HG02571 (cell line): ENCODE measurements at regions not wholly inside any gene's neighbourhood (a gene's known extent, or its start where the extent isn't known, plus 50 kb on each side); places are given as distances from the start of the nearest gene placed in this dataset.
"Not testable (repeated sequence)": the region's sequence is repeated elsewhere in the genome, so short reads cannot be mapped to it uniquely, and the experiment has no call there.

ENCODE experiments used
- ATAC-seq: cut with Tn5 transposase; IDR thresholded peaks from one replicate; pipeline ENCODE4 v1.9.1; 2021; ENCODE audit warnings: mild to moderate bottlenecking, moderate library complexity; ENCODE audit not compliant: unreplicated experiment

GRCh38 chr2:203629699-203630098, 76.7 kb upstream of the CD28 start:
- ATAC-seq: no peak

- no peak for ATAC-seq
These were observed 75.2 kb upstream of the CD28 start for GRCh38 chr2:203631068-203631757.

GRCh38 chr2:203636588-203637470, 69.6 kb upstream of the CD28 start:
- ATAC-seq: no peak

GRCh38 chr2:203637471-203638167, 68.8 kb upstream of the CD28 start:
- no peak for ATAC-seq

GRCh38 chr2:203641865-203642264, 64.6 kb upstream of the CD28 start:
- not testable (repeated sequence) for ATAC-seq

GRCh38 chr2:203642841-203643240, 63.6 kb upstream of the CD28 start:
- not testable (repeated sequence) for ATAC-seq

GRCh38 chr2:203645831-203646230, 60.6 kb upstream of the CD28 start:
- ATAC-seq: no peak

GRCh38 chr2:203646266-203646864, 60.1 kb upstream of the CD28 start:
- no peak for ATAC-seq

GRCh38 chr2:203646961-203647360, 59.5 kb upstream of the CD28 start:
- no peak for ATAC-seq

GRCh38 chr2:203647579-203647978, 58.9 kb upstream of the CD28 start:
- no peak for ATAC-seq

GRCh38 chr2:203648273-203648672, 58.2 kb upstream of the CD28 start:
- ATAC-seq: no peak

GRCh38 chr2:203649176-203649814, 57.1 kb upstream of the CD28 start:
- ATAC-seq: no peak

GRCh38 chr2:203650860-203651613, 55.4 kb upstream of the CD28 start:
- ATAC-seq: no peak

GRCh38 chr2:203651621-203652020, 54.8 kb upstream of the CD28 start:
- no peak for ATAC-seq

GRCh38 chr2:203654826-203655225, 51.6 kb upstream of the CD28 start:
- ATAC-seq: no peak

GRCh38 chr2:203656522-203657287, 49.7 kb upstream of the CD28 start:
- no peak for ATAC-seq
